Spleen (tissue), 11 donors: ENCODE measurements at regions not wholly inside any gene's neighbourhood (a gene's known extent, or its start where the extent isn't known, plus 50 kb on each side); places are given as distances from the start of the nearest gene placed in this dataset.
"Not testable (repeated sequence)": the region's sequence is repeated elsewhere in the genome, so short reads cannot be mapped to it uniquely, and the experiment has no call there.

Experiments used
- DNase-seq: peaks from one replicate; pipeline ENCODE4 v3.0.0-alpha.2; 2020
- H3K27ac ChIP-seq, 8 donors: fragments of 200-600 bp; sonication (generic) in 7 of 8; 1 replicate in 4 of 8; 2 replicates in 4 of 8; pipeline versions ENCODE4 v1.5.0 to v1.8.0; 2016 to 2021; ENCODE audit warnings: inconsistent platforms in 4 of 8, mild to moderate bottlenecking in 4 of 8, moderate library complexity in 1 of 8
- H3K27me3 ChIP-seq, 7 donors: fragments of 200-600 bp; sonication (generic) in 6 of 7; replicated peaks in 1 of 7; 1 replicate in 4 of 7; 2 replicates in 3 of 7; pipeline versions ENCODE4 v1.5.0 to v1.8.0; 2016 to 2021; ENCODE audit warnings: inconsistent platforms in 3 of 7, mild to moderate bottlenecking in 1 of 7
- H3K36me3 ChIP-seq, 6 donors: fragments of 200-600 bp; sonication (generic) in 5 of 6; 1 replicate in 4 of 6; 2 replicates in 2 of 6; pipeline versions ENCODE4 v1.5.0 to v1.8.0; 2016 to 2021; ENCODE audit warnings: inconsistent platforms in 2 of 6
- H3K4me1 ChIP-seq, 6 donors: fragments of 200-600 bp; sonication (generic) in 5 of 6; 1 replicate in 3 of 6; 2 replicates in 3 of 6; pipeline versions ENCODE4 v1.5.0 to v1.8.0; 2016 to 2021; ENCODE audit warnings: inconsistent platforms in 3 of 6
- H3K4me3 ChIP-seq, 8 donors: fragments of 200-600 bp; sonication (generic) in 7 of 8; 1 replicate in 4 of 8; 2 replicates in 4 of 8; pipeline versions ENCODE4 v1.5.0 to v1.8.0; 2016 to 2021; ENCODE audit warnings: inconsistent platforms in 4 of 8, mild to moderate bottlenecking in 4 of 8, moderate library complexity in 2 of 8
- H3K9me3 ChIP-seq, 8 donors: fragments of 200-600 bp; sonication (generic) in 7 of 8; 1 replicate in 4 of 8; 2 replicates in 4 of 8; pipeline versions ENCODE4 v1.5.0 to v1.8.0; 2016 to 2021; ENCODE audit warnings: inconsistent platforms in 4 of 8
- CTCF ChIP-seq, 11 experiments: fragments of 200-600 bp in 7 of 11; fragments of 450-650 bp in 4 of 11; sonication (generic) in 4 of 11; IDR thresholded peaks in 8 of 11; conservative IDR thresholded peaks in 3 of 11; 1 replicate in 7 of 11; 2 replicates in 4 of 11; pipeline versions ENCODE4 v1.4.0 to v1.8.0; 2016 to 2021; ENCODE audit warnings: antibody characterized with exemption in 11 of 11, inconsistent platforms in 4 of 11, mild to moderate bottlenecking in 1 of 11
- POLR2A ChIP-seq, 3 donors: fragments of 450-650 bp; IDR thresholded peaks; one replicate each; pipeline ENCODE4 v1.5.1; 2017; ENCODE audit warnings: antibody characterized with exemption in 3 of 3, mild to moderate bottlenecking in 1 of 3
- POLR2AphosphoS5 ChIP-seq, 3 donors: sonication (generic); formaldehyde crosslinking; IDR thresholded peaks; one replicate each; pipeline ENCODE4 v1.5.1; 2017; ENCODE audit warnings: antibody characterized with exemption in 3 of 3
- WGBS, 5 donors: extraction: QIAGEN DNeasy Blood & Tissue Kit in 3 of 5; methylation state at CpG; one replicate each; pipeline versions ENCODE4 v1.1.5 to v1.1.7; 2013 to 2018; 5-methylcytosine and 5-hydroxymethylcytosine counted together
- intact Hi-C: fragments of 100-400 bp; cut with DNase I; formaldehyde crosslinking; loops from one replicate; pipeline ENCODE4 v1.15.0; 2023; ENCODE audit warnings: low total_unique reads
- donor health status: healthy with polysubstance abuse.
- donor health status: DM: no; HTN: no; CAD: no; lungs with moderate emphysema.
- donor health status: DM: no; HTN: no; CAD: no.
- donor health status: Bipolar disorder and iron deficiency.
- donor health status: healthy.
- donor health status: DM: no; HTN: no; CAD: no.
- donor health status: DM: yes; HTN: yes; CAD: no.

DNA sequence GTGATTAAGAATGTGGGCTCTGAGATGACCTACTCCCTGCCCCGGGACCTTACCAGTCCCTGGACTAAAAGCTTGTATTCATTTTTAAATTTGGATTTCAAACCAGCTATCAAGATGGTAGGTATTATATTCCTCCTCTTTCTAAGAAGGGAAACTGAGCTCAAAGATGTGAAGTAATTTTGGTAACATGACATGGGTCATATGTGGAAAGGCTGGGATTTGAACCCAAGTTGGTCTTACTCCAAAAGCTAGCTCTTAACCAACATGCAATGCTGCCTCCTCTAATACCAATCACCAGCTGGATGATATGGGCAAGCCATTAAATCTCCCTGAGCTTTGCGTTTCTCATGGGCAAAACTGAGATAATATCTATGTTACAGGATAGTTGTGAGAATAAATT lies 166.4 kb upstream of the SLC38A2 start:
- H3K4me1 ChIP-seq: peaks cover 0 to 9% (median 2%) of the 10 kb centered on the region in 6 donors
- no peak overlapping the region for H3K4me3 ChIP-seq
- peaks cover 0 to 4% (median 0%) of the 10 kb centered on the region in 8 donors for H3K9me3 ChIP-seq
- H3K27me3 ChIP-seq: no peaks in the 10 kb centered on the region
- TF ChIP-seq CTCF (IDR thresholded peaks at IDR 0.05 in 8 of 11, conservative IDR thresholded peaks at IDR 0.05 in 3 of 11) (no peak), POLR2AphosphoS5 (IDR thresholded peaks at IDR 0.05) (no peak), POLR2A (IDR thresholded peaks at IDR 0.05) (no peak)
- no peak overlapping the region for H3K27ac ChIP-seq
- intact Hi-C loops: no loop called here
- 89 to 96% (median 92%) methylated on average over 2 of the region's 2 CpGs for WGBS, 5 donors
- DNase-seq: no peak
- H3K36me3 ChIP-seq: no peaks in the 10 kb centered on the region

DNA sequence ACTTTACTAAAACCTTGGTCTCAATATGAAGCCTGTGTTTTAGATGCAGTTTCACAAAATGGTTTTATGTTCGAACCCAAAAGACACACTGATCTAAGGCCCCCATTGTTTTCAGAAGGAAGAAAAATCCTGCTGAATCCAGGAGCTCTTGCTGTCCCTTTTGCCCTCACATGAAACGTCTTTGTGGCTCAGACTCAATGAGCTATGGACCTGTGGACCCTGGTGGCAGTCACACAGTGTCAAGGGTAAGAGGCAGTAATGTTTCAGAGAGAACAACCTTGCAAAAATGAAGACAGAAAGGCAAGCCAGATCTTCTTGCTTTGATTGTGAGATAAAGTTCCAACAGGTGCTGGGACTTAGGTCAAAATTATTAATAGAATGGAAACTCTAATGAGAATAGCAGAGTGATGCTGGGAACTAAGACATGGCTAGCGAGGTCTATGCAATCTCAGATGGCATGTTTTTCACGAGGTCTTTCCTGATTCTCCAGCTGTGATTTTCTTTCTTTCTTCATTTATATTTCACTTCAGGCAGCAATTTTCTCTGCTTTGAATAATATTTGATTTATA lies 164.9 kb upstream of the SLC38A2 start:
- H3K9me3 ChIP-seq: peaks cover 0 to 4% (median 0%) of the 10 kb centered on the region in 8 donors
- no peak overlapping the region for H3K4me3 ChIP-seq
- DNase-seq: no peak
- 80 to 91% (median 87%) methylated on average over 4 of the region's 4 CpGs for WGBS, 5 donors
- intact Hi-C loops: no loop called here
- H3K27me3 ChIP-seq: no peaks in the 10 kb centered on the region
- H3K4me1 ChIP-seq: peaks cover 0 to 9% (median 2%) of the 10 kb centered on the region in 6 donors
- no peak overlapping the region for H3K27ac ChIP-seq
- no peaks in the 10 kb centered on the region for H3K36me3 ChIP-seq
- TF ChIP-seq POLR2AphosphoS5 (IDR thresholded peaks at IDR 0.05): no peak
- TF ChIP-seq POLR2A (IDR thresholded peaks at IDR 0.05): no peak
- TF ChIP-seq CTCF (IDR thresholded peaks at IDR 0.05 in 8 of 11, conservative IDR thresholded peaks at IDR 0.05 in 3 of 11): no peak

- H3K36me3 ChIP-seq, intact Hi-C loops, H3K4me3 ChIP-seq, H3K27me3 ChIP-seq, DNase-seq, H3K9me3 ChIP-seq, H3K27ac ChIP-seq, H3K4me1 ChIP-seq: not testable (repeated sequence)
- WGBS, 5 donors: 60 to 82% (median 66%) methylated on average over 3 of the region's 3 CpGs
These were observed 163.7 kb upstream of the SLC38A2 start for GRCh38 chr12:46536316-46536715.

DNA sequence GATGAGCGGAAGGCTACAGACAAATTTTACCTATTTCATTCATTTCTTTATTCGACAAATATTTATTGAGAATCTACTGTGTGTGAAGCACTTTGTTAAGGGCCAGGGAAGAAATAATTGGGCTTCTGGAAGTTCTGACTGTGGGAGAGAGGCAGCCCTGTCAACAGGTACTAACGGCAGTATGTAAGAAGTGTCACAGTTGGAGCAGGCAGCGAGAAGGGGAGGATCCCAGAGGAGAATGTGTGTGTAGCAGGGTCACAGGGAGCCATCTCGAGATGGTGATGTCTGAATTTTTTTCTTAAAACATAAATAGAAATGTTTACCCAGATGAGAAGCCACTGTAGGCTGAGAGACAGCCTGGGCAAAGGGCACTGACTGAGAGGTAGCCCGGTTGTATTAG lies 163.3 kb upstream of the SLC38A2 start:
- peaks cover 0 to 9% (median 2%) of the 10 kb centered on the region in 6 donors for H3K4me1 ChIP-seq
- H3K4me3 ChIP-seq: no peak overlapping the region
- H3K36me3 ChIP-seq: no peaks in the 10 kb centered on the region
- no peak overlapping the region for H3K27ac ChIP-seq
- TF ChIP-seq POLR2A (IDR thresholded peaks at IDR 0.05): no peak
- no peak for TF ChIP-seq CTCF (IDR thresholded peaks at IDR 0.05 in 8 of 11, conservative IDR thresholded peaks at IDR 0.05 in 3 of 11)
- no peak for TF ChIP-seq POLR2AphosphoS5 (IDR thresholded peaks at IDR 0.05)
- WGBS, 5 donors: 76 to 89% (median 85%) methylated on average over 6 of the region's 6 CpGs
- peaks cover 0 to 11% (median 8%) of the 10 kb centered on the region in 8 donors for H3K9me3 ChIP-seq
- H3K27me3 ChIP-seq: no peaks in the 10 kb centered on the region
- intact Hi-C loops: no loop called here
- no peak for DNase-seq

- H3K36me3 ChIP-seq: no peaks in the 10 kb centered on the region
- TF ChIP-seq POLR2AphosphoS5 (IDR thresholded peaks at IDR 0.05) (no peak), POLR2A (IDR thresholded peaks at IDR 0.05) (no peak), CTCF (IDR thresholded peaks at IDR 0.05 in 8 of 11, conservative IDR thresholded peaks at IDR 0.05 in 3 of 11) (no peak)
- H3K27ac ChIP-seq: no peak overlapping the region
- DNase-seq: no peak
- peaks cover 0 to 9% (median 2%) of the 10 kb centered on the region in 6 donors for H3K4me1 ChIP-seq
- H3K9me3 ChIP-seq: peaks cover 0 to 15% (median 9%) of the 10 kb centered on the region in 8 donors
- H3K4me3 ChIP-seq: no peak overlapping the region
- intact Hi-C loops: no loop called here
- 80 to 95% (median 94%) methylated on average over 3 of the region's 3 CpGs for WGBS, 5 donors
- H3K27me3 ChIP-seq: no peaks in the 10 kb centered on the region
These were observed 162.8 kb upstream of the SLC38A2 start for GRCh38 chr12:46535376-46535775.
